ENCODE measurements at regions not wholly inside any gene's neighbourhood (a gene's known extent, or its start where the extent isn't known, plus 50 kb on each side); places are given as distances from the start of the nearest gene placed in this dataset.
A peak's percentile ranks its signal among the peaks of the same experiment; 100 is the strongest.

DNA sequence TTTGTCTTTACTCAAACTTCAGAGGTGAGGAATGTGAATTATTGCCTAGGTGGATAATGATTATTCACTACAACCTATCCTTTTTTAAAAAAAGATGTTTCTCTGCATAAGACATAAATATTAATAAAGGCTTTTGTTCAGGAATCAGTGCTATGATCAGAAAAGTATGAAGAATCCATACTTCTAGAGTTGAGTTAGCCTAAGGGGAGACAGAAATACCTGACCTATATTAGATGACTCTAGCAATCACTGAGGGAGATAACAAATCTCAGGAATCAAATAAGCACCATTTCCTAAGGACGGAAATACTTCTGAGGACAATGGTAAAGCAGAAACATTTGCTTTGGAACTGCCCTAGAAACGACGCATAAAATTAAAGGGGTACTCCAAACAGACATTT is 763.8 kb downstream of the GBE1 start:
- DNase-seq, result no peak
- no peak overlapping the region for H3K27ac ChIP-seq
- H3K27me3 ChIP-seq, result no peaks in the 10 kb centered on the region
- H3K4me3 ChIP-seq, result no peak overlapping the region
- TF ChIP-seq POLR2A (IDR thresholded peaks at IDR 0.05), result no peak
- TF ChIP-seq, protein P1, sequence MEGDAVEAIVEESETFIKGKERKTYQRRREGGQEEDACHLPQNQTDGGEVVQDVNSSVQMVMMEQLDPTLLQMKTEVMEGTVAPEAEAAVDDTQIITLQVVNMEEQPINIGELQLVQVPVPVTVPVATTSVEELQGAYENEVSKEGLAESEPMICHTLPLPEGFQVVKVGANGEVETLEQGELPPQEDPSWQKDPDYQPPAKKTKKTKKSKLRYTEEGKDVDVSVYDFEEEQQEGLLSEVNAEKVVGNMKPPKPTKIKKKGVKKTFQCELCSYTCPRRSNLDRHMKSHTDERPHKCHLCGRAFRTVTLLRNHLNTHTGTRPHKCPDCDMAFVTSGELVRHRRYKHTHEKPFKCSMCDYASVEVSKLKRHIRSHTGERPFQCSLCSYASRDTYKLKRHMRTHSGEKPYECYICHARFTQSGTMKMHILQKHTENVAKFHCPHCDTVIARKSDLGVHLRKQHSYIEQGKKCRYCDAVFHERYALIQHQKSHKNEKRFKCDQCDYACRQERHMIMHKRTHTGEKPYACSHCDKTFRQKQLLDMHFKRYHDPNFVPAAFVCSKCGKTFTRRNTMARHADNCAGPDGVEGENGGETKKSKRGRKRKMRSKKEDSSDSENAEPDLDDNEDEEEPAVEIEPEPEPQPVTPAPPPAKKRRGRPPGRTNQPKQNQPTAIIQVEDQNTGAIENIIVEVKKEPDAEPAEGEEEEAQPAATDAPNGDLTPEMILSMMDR (IDR thresholded peaks at IDR 0.05), result no peak
- H3K36me3 ChIP-seq, result no peaks in the 10 kb centered on the region
- H3K4me1 ChIP-seq, result no peaks in the 10 kb centered on the region
- no peaks in the 10 kb centered on the region for H3K9me3 ChIP-seq

DNA sequence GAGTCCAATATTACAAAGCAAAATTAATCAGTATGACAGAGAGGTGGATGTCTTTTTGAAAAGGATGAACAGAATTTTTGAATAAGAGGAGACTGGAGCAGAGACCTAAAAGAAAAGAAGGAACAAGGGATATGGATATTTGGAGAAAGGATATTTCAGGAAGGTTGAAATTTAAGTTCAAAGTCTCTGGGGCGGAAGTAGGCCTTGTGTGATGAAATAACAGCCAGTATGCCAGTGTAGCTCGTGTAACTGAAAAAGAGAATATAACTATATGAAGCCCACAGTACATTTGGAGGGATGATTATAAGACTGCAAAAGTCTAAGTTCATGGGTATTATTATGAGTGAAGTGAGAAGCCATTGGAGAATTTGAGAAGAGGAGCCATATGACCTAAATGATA is 766.7 kb downstream of the GBE1 start:
- Histone ChIP-seq H3K4me3 (no peak overlapping the region), H3K9me3 (no peaks in the 10 kb centered on the region), H3K27ac (no peak overlapping the region), H3K36me3 (no peaks in the 10 kb centered on the region), H3K27me3 (no peaks in the 10 kb centered on the region), H3K4me1 (no peaks in the 10 kb centered on the region)
- no peak for TF ChIP-seq POLR2A (IDR thresholded peaks at IDR 0.05)
- DNase-seq, result no peak

DNA sequence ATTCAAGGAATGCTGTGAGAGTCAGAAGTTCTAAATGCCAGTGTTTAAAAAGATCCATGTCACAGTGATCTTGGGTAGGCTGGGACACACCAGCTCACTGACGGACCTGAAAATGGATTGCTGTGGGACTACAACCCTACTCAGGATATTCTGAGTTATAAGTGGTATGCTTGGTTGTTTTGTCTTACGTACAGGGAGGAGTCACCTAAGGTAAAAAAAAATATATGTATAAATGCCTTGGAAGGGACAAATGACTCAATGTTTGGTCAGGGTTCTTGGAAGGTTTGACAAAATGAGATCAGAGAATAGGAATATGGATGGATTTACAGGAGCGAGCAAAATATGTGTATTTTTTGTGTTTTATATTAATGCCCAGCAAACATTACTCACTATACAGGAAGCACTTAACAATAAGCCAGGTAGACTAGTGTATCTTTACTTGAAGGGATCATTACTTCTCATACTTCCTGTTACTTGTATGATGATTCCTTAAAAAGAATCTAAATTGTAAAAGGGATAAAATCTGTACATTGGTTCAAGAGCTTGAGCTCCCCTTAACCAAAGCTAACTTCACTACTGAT is 767.3 kb downstream of the GBE1 start:
- no peak overlapping the region for H3K27ac ChIP-seq
- no peak for DNase-seq

GRCh38 chr3:80993241-80993945 is 768.1 kb downstream of the GBE1 start:
- Histone ChIP-seq H3K9me3 (no peaks in the 10 kb centered on the region), H3K27ac (no peak overlapping the region), H3K4me3 (peak overlapping the region in 1 of 4 donors; percentile 5), H3K4me1 (no peaks in the 10 kb centered on the region), H3K27me3 (no peaks in the 10 kb centered on the region), H3K36me3 (no peaks in the 10 kb centered on the region)
- DNase-seq, result no peak
- TF ChIP-seq POLR2A (IDR thresholded peaks at IDR 0.05), result no peak
- TF ChIP-seq, protein P1 (IDR thresholded peaks at IDR 0.05), result no peak

More for the DNA sequence above, 767.3 kb downstream of the GBE1 start:
- no peaks in the 10 kb centered on the region for H3K9me3 ChIP-seq
- no peaks in the 10 kb centered on the region for H3K36me3 ChIP-seq
- no peaks in the 10 kb centered on the region for H3K27me3 ChIP-seq
- no peaks in the 10 kb centered on the region for H3K4me1 ChIP-seq
- peak overlapping the region in 1 of 4 donors; percentile 0 for H3K4me3 ChIP-seq
- TF ChIP-seq, protein P1 (IDR thresholded peaks at IDR 0.05), result no peak
- TF ChIP-seq POLR2A (IDR thresholded peaks at IDR 0.05), result no peak

DNA sequence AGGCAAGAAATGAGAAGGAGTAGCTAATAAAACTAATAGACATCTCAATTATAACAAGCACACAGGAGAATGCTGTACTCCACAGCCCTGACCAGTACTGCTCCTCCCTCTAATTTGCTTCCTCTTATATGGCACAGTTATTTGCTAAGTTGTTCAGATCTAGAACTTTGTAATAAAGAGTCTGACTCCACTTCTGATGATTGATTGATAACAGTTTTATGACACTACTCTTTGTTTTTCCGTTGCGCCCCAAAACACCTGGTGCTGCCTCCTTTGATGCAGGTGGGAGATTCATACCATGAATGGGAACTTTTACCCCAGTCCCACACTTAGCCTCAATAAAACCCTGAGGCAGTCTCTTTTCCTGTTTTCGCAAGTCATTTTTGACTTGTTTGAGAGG is 777.7 kb downstream of the GBE1 start:
- H3K27ac ChIP-seq, result no peak overlapping the region
- no peak for DNase-seq
- no peaks in the 10 kb centered on the region for H3K36me3 ChIP-seq
- TF ChIP-seq, protein P1 (IDR thresholded peaks at IDR 0.05), result no peak
- no peak for TF ChIP-seq POLR2A (IDR thresholded peaks at IDR 0.05)
- no peaks in the 10 kb centered on the region for H3K27me3 ChIP-seq
- peaks cover 0 to 12% (median 0%) of the 10 kb centered on the region in 4 donors for H3K4me1 ChIP-seq
- no peaks in the 10 kb centered on the region for H3K9me3 ChIP-seq
- H3K4me3 ChIP-seq, result no peak overlapping the region

DNA sequence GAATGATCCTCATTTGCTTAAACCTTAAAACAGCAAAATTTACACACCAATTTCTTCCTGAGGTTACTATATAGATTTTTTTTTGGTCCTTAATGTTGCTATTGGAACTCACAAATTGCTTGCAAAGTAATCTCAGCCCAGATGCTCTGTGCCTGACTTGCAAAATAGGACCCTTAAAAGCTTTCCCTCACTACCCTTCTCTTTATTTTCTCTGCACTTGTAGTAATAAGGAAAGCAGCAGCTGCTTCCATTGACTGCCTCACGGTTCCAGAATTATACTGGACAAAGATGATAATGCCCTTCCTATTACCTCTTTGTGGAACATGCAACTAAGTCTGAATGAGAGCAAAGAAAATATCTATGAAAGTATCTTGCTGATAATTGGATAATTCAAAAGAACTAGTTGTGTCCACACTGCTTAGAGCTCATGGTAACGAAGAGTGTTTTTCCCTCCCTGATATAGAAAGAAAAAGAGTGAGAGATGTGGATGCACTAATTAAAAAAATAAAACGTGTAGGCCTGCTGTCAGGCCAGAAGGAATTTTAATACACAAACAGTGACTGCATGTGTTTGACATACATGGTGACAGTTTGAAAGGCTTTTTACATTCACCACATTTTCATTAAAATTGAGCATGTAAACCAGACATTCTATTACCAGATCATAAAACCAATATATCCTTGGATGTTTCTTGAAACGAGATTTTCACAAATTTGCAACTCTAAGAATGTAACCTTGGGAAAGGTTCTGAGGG is 783.1 kb downstream of the GBE1 start:
- Histone ChIP-seq H3K36me3 (no peaks in the 10 kb centered on the region), H3K27ac (no peak overlapping the region), H3K9me3 (no peaks in the 10 kb centered on the region), H3K4me1 (peaks cover 0 to 12% (median 0%) of the 10 kb centered on the region in 4 donors), H3K27me3 (no peaks in the 10 kb centered on the region), H3K4me3 (no peak overlapping the region)
- DNase-seq, result no peak
- TF ChIP-seq, protein P1 (IDR thresholded peaks at IDR 0.05), result no peak
- no peak for TF ChIP-seq POLR2A (IDR thresholded peaks at IDR 0.05)

Data from Peyer's patch (tissue), 4 donors.